ENCODE measurements at regions not wholly inside any gene's neighbourhood (a gene's known extent, or its start where the extent isn't known, plus 50 kb on each side); places are given as distances from the start of the nearest gene placed in this dataset.

DNA sequence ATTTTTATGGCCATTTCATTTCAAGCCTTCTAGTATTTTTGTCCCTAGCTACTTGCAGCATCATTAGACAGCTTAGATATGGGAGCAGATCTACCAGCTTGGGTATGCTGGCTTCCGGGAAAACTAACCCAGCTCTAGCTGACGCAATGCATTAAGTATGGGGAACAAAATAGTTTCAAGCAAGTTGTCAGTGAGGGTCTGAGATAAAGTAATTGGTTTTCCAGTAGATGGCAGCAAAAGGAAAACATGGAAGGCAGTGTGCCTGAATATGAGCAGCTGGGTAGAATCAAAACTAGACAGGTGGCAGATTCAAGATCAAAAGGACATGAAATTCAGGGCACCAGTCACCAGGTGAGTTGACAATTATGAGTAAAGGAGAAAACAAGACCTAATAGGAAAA is 340.9 kb upstream of the CTSO start:
- Mint-ChIP-seq H3K27ac (peak overlapping the region; percentile 56; the same call in 1 of the 2 replicates), H3K4me1 (peaks cover 7% of the 10 kb centered on the region), H3K27me3 (ENCODE audit: insufficient read depth, low read depth, poor library complexity) (no peaks in the 10 kb centered on the region), H3K9me3 (no peaks in the 10 kb centered on the region), H3K36me3 (ENCODE audit: low read depth) (no peaks in the 10 kb centered on the region), H3K4me3 (no peak overlapping the region)
- Histone ChIP-seq H3K4me3 (no peak overlapping the region), H3K4me1 (ENCODE audit: insufficient read depth) (peaks cover 5% of the 10 kb centered on the region), H3K27ac (ENCODE audit: low read depth) (no peak overlapping the region), H3K4me2 (no peak overlapping the region), H3K27me3 (ENCODE audit: insufficient read depth) (no peaks in the 10 kb centered on the region), H2AFZ (no peak overlapping the region), H3K79me2 (replicated peaks; ENCODE audit: insufficient read depth) (no peaks in the 10 kb centered on the region), H3F3A (replicated peaks; ENCODE audit: low read depth) (no peaks in the 10 kb centered on the region), H4K20me1 (replicated peaks; ENCODE audit: insufficient read depth) (no peaks in the 10 kb centered on the region), H3K9me2 (ENCODE audit: insufficient read depth) (no peaks in the 10 kb centered on the region), H3K36me3 (ENCODE audit: insufficient read depth) (no peaks in the 10 kb centered on the region)
- peak; percentile 68 for DNase-seq (ENCODE audit: low spot score)
- peak; percentile 78 for ATAC-seq
- TF ChIP-seq, protein P1, sequence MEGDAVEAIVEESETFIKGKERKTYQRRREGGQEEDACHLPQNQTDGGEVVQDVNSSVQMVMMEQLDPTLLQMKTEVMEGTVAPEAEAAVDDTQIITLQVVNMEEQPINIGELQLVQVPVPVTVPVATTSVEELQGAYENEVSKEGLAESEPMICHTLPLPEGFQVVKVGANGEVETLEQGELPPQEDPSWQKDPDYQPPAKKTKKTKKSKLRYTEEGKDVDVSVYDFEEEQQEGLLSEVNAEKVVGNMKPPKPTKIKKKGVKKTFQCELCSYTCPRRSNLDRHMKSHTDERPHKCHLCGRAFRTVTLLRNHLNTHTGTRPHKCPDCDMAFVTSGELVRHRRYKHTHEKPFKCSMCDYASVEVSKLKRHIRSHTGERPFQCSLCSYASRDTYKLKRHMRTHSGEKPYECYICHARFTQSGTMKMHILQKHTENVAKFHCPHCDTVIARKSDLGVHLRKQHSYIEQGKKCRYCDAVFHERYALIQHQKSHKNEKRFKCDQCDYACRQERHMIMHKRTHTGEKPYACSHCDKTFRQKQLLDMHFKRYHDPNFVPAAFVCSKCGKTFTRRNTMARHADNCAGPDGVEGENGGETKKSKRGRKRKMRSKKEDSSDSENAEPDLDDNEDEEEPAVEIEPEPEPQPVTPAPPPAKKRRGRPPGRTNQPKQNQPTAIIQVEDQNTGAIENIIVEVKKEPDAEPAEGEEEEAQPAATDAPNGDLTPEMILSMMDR (conservative IDR thresholded peaks at IDR 0.05; ENCODE audit: low read depth in 2 of 2): peak; percentile 53 to 76
- no peak for TF ChIP-seq CREB1 (CRISPR knock-in tag; IDR thresholded peaks at IDR 0.05; ENCODE audit: low read depth)

DNA sequence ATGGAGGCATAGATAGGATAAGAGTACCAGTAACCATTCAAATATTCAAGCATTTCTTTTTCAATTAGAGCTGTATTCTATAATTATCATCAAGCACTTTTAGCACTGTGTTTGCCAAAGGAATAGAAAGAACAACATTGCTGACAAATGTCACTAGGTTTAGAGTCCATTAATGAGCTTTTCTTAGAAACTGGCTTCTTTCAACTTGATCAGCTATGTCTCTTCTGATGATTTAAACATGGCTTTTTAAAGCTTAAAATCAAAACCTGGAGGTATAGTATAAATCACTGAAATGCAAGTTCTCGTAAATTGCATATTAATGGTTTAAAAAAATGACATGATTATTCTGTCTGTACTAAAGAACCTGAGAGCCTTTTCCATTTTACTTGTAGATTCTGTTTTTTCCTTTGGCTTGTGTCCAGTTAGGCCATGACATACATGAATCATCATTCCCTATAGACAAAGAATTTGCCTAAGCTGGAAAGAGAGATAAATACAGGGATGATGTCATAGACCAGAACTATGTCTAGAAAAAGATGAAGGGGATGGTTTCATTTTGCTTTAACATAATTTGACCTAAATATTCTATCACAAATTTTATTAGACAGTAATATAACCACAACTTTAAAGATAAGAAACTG is 340.1 kb upstream of the CTSO start:
- no peaks in the 10 kb centered on the region for H3K9me2 ChIP-seq (ENCODE audit: insufficient read depth)
- H3K79me2 ChIP-seq (replicated peaks; ENCODE audit: insufficient read depth): no peaks in the 10 kb centered on the region
- H2AFZ ChIP-seq: no peak overlapping the region
- H3K4me2 ChIP-seq: no peak overlapping the region
- peaks cover 5% of the 10 kb centered on the region for H3K4me1 ChIP-seq (ENCODE audit: insufficient read depth)
- DNase-seq (ENCODE audit: low spot score) (no peak), ATAC-seq (no peak)
- Mint-ChIP-seq H3K36me3 (ENCODE audit: low read depth) (no peaks in the 10 kb centered on the region), H3K4me1 (peaks cover 7% of the 10 kb centered on the region), H3K4me3 (no peak overlapping the region), H3K27ac (no peak overlapping the region), H3K9me3 (peaks cover 2% of the 10 kb centered on the region; the same call in 1 of the 3 replicates), H3K27me3 (ENCODE audit: insufficient read depth, low read depth, poor library complexity) (no peaks in the 10 kb centered on the region)
- no peak overlapping the region for H3K4me3 ChIP-seq
- H3K36me3 ChIP-seq (ENCODE audit: insufficient read depth): no peaks in the 10 kb centered on the region
- H3K27me3 ChIP-seq (ENCODE audit: insufficient read depth): no peaks in the 10 kb centered on the region
- no peak overlapping the region for H3K27ac ChIP-seq (ENCODE audit: low read depth)
- H3F3A ChIP-seq (replicated peaks; ENCODE audit: low read depth): no peaks in the 10 kb centered on the region
- H4K20me1 ChIP-seq (replicated peaks; ENCODE audit: insufficient read depth): no peaks in the 10 kb centered on the region
- TF ChIP-seq, protein P1 (conservative IDR thresholded peaks at IDR 0.05; ENCODE audit: low read depth in 2 of 2): no peak
- TF ChIP-seq CREB1 (CRISPR knock-in tag; IDR thresholded peaks at IDR 0.05; ENCODE audit: low read depth): no peak
- TF ChIP-seq ZNF331 (CRISPR knock-in tag; IDR thresholded peaks at IDR 0.05; ENCODE audit: low read depth): no peak
- TF ChIP-seq STAT1 (IDR thresholded peaks at IDR 0.05; ENCODE audit: unreplicated experiment): no peak
- no peak for TF ChIP-seq EZH2phosphoT487 (IDR thresholded peaks at IDR 0.05; ENCODE audit: unreplicated experiment)
- no peak for TF ChIP-seq JUNB (IDR thresholded peaks at IDR 0.05; ENCODE audit: unreplicated experiment)
- TF ChIP-seq EZH2 (IDR thresholded peaks at IDR 0.05; ENCODE audit: low read depth, unreplicated experiment): no peak
- TF ChIP-seq, protein P2, sequence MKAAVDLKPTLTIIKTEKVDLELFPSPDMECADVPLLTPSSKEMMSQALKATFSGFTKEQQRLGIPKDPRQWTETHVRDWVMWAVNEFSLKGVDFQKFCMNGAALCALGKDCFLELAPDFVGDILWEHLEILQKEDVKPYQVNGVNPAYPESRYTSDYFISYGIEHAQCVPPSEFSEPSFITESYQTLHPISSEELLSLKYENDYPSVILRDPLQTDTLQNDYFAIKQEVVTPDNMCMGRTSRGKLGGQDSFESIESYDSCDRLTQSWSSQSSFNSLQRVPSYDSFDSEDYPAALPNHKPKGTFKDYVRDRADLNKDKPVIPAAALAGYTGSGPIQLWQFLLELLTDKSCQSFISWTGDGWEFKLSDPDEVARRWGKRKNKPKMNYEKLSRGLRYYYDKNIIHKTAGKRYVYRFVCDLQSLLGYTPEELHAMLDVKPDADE (IDR thresholded peaks at IDR 0.05): no peak
- TF ChIP-seq, protein P3, sequence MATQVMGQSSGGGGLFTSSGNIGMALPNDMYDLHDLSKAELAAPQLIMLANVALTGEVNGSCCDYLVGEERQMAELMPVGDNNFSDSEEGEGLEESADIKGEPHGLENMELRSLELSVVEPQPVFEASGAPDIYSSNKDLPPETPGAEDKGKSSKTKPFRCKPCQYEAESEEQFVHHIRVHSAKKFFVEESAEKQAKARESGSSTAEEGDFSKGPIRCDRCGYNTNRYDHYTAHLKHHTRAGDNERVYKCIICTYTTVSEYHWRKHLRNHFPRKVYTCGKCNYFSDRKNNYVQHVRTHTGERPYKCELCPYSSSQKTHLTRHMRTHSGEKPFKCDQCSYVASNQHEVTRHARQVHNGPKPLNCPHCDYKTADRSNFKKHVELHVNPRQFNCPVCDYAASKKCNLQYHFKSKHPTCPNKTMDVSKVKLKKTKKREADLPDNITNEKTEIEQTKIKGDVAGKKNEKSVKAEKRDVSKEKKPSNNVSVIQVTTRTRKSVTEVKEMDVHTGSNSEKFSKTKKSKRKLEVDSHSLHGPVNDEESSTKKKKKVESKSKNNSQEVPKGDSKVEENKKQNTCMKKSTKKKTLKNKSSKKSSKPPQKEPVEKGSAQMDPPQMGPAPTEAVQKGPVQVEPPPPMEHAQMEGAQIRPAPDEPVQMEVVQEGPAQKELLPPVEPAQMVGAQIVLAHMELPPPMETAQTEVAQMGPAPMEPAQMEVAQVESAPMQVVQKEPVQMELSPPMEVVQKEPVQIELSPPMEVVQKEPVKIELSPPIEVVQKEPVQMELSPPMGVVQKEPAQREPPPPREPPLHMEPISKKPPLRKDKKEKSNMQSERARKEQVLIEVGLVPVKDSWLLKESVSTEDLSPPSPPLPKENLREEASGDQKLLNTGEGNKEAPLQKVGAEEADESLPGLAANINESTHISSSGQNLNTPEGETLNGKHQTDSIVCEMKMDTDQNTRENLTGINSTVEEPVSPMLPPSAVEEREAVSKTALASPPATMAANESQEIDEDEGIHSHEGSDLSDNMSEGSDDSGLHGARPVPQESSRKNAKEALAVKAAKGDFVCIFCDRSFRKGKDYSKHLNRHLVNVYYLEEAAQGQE (IDR thresholded peaks at IDR 0.05; ENCODE audit: unreplicated experiment): no peak
- no peak for TF ChIP-seq POLR2AphosphoS5 (IDR thresholded peaks at IDR 0.05; ENCODE audit: low read depth)
- TF ChIP-seq ZNF114 (CRISPR knock-in tag; IDR thresholded peaks at IDR 0.05): no peak
- no peak for TF ChIP-seq NANOG (IDR thresholded peaks at IDR 0.05; ENCODE audit: borderline replicate concordance)

All from GM23338 (cell line).